Liver (tissue), 8 donors: ENCODE measurements at regions not wholly inside any gene's neighbourhood (a gene's known extent, or its start where the extent isn't known, plus 50 kb on each side); places are given as distances from the start of the nearest gene placed in this dataset.

Experiments used
- DNase-seq: peaks from one replicate; pipeline ENCODE4 v3.0.0-alpha.2; 2017; ENCODE audit warnings: low spot score
- H3K27ac ChIP-seq, 2 donors: one replicate each; pipeline ENCODE4 v1.7.0; 2013; ENCODE audit warnings: inconsistent platforms in 2 of 2, low read length in 2 of 2, control low read depth in 1 of 2, low read depth in 1 of 2, mild to moderate bottlenecking in 1 of 2
- H3K27me3 ChIP-seq, 4 donors: one replicate each; pipeline versions ENCODE4 v1.6.1 to v1.7.0; 2013; ENCODE audit warnings: low read length in 3 of 4, inconsistent platforms in 1 of 4, mild to moderate bottlenecking in 1 of 4, moderate library complexity in 1 of 4; ENCODE audit not compliant: control insufficient read depth in 4 of 4, insufficient read depth in 4 of 4
- H3K36me3 ChIP-seq, 4 donors: one replicate each; pipeline versions ENCODE4 v1.6.1 to v1.7.0; 2013; ENCODE audit warnings: low read length in 3 of 4, mild to moderate bottlenecking in 3 of 4, low read depth in 1 of 4, moderate library complexity in 1 of 4; ENCODE audit not compliant: control insufficient read depth in 4 of 4, insufficient read depth in 3 of 4
- H3K4me1 ChIP-seq, 4 donors: one replicate each; pipeline versions ENCODE4 v1.6.1 to v1.7.0; 2013; ENCODE audit warnings: low read length in 3 of 4, mild to moderate bottlenecking in 3 of 4, moderate library complexity in 1 of 4; ENCODE audit not compliant: control insufficient read depth in 4 of 4, insufficient read depth in 4 of 4
- H3K4me3 ChIP-seq, 3 donors: one replicate each; pipeline versions ENCODE4 v1.6.1 to v1.7.0; 2013; ENCODE audit warnings: low read length in 3 of 3, control low read depth in 1 of 3, low read depth in 1 of 3, mild to moderate bottlenecking in 1 of 3
- H3K9ac ChIP-seq, 2 donors: one replicate each; pipeline ENCODE4 v1.7.0; 2013; ENCODE audit warnings: low read length in 2 of 2, mild to moderate bottlenecking in 2 of 2, moderate library complexity in 2 of 2, control low read depth in 1 of 2, low read depth in 1 of 2
- H3K9me3 ChIP-seq, 4 donors: one replicate each; pipeline versions ENCODE4 v1.6.1 to v1.7.0; 2013; ENCODE audit warnings: low read length in 3 of 4; ENCODE audit not compliant: control insufficient read depth in 4 of 4
- ATF3 ChIP-seq: IDR thresholded peaks from 2 replicates; pipeline ENCODE4 v1.6.1; 2016; ENCODE audit warnings: antibody characterized with exemption
- EGR1 ChIP-seq, 2 donors: IDR thresholded peaks; 2 replicates each; pipeline ENCODE4 v1.6.1; 2016 to 2018; ENCODE audit warnings: antibody characterized with exemption in 2 of 2, low read depth in 2 of 2
- FOXA1 ChIP-seq: IDR thresholded peaks from 2 replicates; pipeline ENCODE4 v1.6.1; 2016; ENCODE audit warnings: antibody characterized with exemption
- FOXA2 ChIP-seq: IDR thresholded peaks from 2 replicates; pipeline ENCODE4 v1.6.1; 2016; ENCODE audit warnings: antibody characterized with exemption
- GABPA ChIP-seq, 2 donors: IDR thresholded peaks in 1 of 2; conservative IDR thresholded peaks in 1 of 2; 2 replicates each; pipeline ENCODE4 v1.6.1; 2016; ENCODE audit warnings: antibody characterized with exemption in 2 of 2, mild to moderate bottlenecking in 1 of 2, moderate library complexity in 1 of 2
- HNF4A ChIP-seq, 2 donors: conservative IDR thresholded peaks; 2 replicates each; pipeline ENCODE4 v1.6.1; 2016; ENCODE audit warnings: antibody characterized with exemption in 2 of 2, mild to moderate bottlenecking in 2 of 2
- HNF4G ChIP-seq: IDR thresholded peaks from 2 replicates; pipeline ENCODE4 v1.6.1; 2016; ENCODE audit warnings: antibody characterized with exemption
- JUND ChIP-seq, 2 donors: IDR thresholded peaks; 2 replicates each; pipeline ENCODE4 v1.6.1; 2016; ENCODE audit warnings: antibody characterized with exemption in 2 of 2
- NR2F2 ChIP-seq: IDR thresholded peaks from 2 replicates; pipeline ENCODE4 v1.6.1; 2016; ENCODE audit warnings: antibody characterized with exemption
- RAD21 ChIP-seq, 2 donors: IDR thresholded peaks; 2 replicates each; pipeline ENCODE4 v1.6.1; 2016; ENCODE audit warnings: antibody characterized with exemption in 2 of 2, mild to moderate bottlenecking in 2 of 2
- RXRA ChIP-seq, 2 donors: IDR thresholded peaks; 2 replicates each; pipeline ENCODE4 v1.6.1; 2017 to 2018; ENCODE audit warnings: antibody characterized with exemption in 2 of 2, mild to moderate bottlenecking in 1 of 2
- SP1 ChIP-seq: IDR thresholded peaks from 2 replicates; pipeline ENCODE4 v1.6.1; 2018; ENCODE audit warnings: antibody characterized with exemption, mild to moderate bottlenecking
- TAF1 ChIP-seq: conservative IDR thresholded peaks from 2 replicates; pipeline ENCODE4 v1.6.1; 2016; ENCODE audit warnings: antibody characterized with exemption, mild to moderate bottlenecking
- YY1 ChIP-seq: IDR thresholded peaks from 2 replicates; pipeline ENCODE4 v1.6.1; 2016; ENCODE audit warnings: antibody characterized with exemption, mild to moderate bottlenecking
- WGBS: extraction: QIAGEN DNeasy Blood & Tissue Kit; methylation state at CpG from one replicate; pipeline ENCODE4 v1.1.7; 2013; 5-methylcytosine and 5-hydroxymethylcytosine counted together
- TF ChIP-seq, protein P1 (sequence below): IDR thresholded peaks from 2 replicates; pipeline ENCODE4 v1.6.1; 2016; ENCODE audit warnings: antibody characterized with exemption
- TF ChIP-seq, protein P2 (sequence below): IDR thresholded peaks from 2 replicates; pipeline ENCODE4 v1.6.1; 2016; ENCODE audit warnings: antibody characterized with exemption
- TF ChIP-seq, protein P3 (sequence below): IDR thresholded peaks from 2 replicates; pipeline ENCODE4 v1.6.1; 2016; ENCODE audit warnings: antibody characterized with exemption, mild to moderate bottlenecking
- TF ChIP-seq, protein P4 (sequence below): fragments of 150-350 bp; IDR thresholded peaks from 2 replicates; pipeline ENCODE4 v1.5.1; 2017; ENCODE audit warnings: improper control_type of control experiment, low read depth, low read length; ENCODE audit not compliant: missing input control
- donor health status: healthy.
- donor health status: healthy.
- donor health status: healthy.
- donor health status: healthy.
- donor health status: healthy.

DNA sequence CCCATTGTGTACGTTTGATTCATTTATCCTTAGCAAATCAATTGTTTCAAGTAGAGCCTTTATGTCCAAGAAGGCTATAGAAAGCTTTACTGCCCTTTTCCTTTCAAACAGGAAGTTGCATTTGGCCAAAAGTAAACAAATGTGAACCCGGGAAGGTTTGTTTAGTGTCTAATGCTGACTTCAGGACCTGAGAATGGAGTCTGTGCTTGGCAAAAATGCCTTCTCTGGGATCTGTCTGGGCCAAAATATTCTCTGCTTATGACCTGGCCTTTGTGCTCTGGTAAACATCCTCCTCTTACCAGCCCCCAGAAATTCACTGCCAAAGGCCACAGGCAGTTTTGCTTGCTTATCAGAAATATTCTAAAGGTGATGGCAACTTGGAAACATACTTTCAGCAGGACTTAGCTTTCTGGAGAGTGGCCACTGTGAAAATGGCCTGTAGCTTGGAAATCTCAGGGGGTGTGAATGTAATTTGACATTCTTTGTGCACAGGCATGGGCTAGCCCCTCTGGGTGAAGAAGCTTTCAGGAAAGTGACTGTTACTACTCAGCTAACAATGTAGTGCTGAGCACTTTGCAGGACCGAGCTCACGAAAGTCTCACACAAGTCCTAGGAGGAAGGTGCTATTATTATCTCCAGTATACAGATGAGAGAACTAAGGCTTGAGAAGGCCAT lies 199.5 kb downstream of the PTEN start:
- no peak overlapping the region for H3K4me3 ChIP-seq
- no peak for DNase-seq

More for the DNA sequence above, 199.5 kb downstream of the PTEN start:
- TF ChIP-seq RAD21 (IDR thresholded peaks at IDR 0.05) (peak; percentile 60 to 64), GABPA (IDR thresholded peaks at IDR 0.05 in 1 of 2, conservative IDR thresholded peaks at IDR 0.05 in 1 of 2) (peak; percentile 30 to 55), NR2F2 (peak; percentile 75), RXRA (IDR thresholded peaks at IDR 0.05) (peak; percentile 82 to 87), HNF4G (no peak), ATF3 (peak; percentile 40), JUND (IDR thresholded peaks at IDR 0.05) (peak; percentile 56 to 65), FOXA2 (peak; percentile 60), FOXA1 (peak; percentile 63), HNF4A (conservative IDR thresholded peaks at IDR 0.05) (peak; percentile 75 to 79), TAF1 (no peak), YY1 (peak; percentile 87), EGR1 (IDR thresholded peaks at IDR 0.05; ENCODE audit: low read depth in 2 of 2) (no peak), SP1 (peak; percentile 84)
- TF ChIP-seq, protein P1, sequence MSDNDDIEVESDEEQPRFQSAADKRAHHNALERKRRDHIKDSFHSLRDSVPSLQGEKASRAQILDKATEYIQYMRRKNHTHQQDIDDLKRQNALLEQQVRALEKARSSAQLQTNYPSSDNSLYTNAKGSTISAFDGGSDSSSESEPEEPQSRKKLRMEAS = peak; percentile 47
- TF ChIP-seq, protein P2, sequence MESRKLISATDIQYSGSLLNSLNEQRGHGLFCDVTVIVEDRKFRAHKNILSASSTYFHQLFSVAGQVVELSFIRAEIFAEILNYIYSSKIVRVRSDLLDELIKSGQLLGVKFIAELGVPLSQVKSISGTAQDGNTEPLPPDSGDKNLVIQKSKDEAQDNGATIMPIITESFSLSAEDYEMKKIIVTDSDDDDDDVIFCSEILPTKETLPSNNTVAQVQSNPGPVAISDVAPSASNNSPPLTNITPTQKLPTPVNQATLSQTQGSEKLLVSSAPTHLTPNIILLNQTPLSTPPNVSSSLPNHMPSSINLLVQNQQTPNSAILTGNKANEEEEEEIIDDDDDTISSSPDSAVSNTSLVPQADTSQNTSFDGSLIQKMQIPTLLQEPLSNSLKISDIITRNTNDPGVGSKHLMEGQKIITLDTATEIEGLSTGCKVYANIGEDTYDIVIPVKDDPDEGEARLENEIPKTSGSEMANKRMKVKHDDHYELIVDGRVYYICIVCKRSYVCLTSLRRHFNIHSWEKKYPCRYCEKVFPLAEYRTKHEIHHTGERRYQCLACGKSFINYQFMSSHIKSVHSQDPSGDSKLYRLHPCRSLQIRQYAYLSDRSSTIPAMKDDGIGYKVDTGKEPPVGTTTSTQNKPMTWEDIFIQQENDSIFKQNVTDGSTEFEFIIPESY = peak; percentile 34
- TF ChIP-seq, protein P3, sequence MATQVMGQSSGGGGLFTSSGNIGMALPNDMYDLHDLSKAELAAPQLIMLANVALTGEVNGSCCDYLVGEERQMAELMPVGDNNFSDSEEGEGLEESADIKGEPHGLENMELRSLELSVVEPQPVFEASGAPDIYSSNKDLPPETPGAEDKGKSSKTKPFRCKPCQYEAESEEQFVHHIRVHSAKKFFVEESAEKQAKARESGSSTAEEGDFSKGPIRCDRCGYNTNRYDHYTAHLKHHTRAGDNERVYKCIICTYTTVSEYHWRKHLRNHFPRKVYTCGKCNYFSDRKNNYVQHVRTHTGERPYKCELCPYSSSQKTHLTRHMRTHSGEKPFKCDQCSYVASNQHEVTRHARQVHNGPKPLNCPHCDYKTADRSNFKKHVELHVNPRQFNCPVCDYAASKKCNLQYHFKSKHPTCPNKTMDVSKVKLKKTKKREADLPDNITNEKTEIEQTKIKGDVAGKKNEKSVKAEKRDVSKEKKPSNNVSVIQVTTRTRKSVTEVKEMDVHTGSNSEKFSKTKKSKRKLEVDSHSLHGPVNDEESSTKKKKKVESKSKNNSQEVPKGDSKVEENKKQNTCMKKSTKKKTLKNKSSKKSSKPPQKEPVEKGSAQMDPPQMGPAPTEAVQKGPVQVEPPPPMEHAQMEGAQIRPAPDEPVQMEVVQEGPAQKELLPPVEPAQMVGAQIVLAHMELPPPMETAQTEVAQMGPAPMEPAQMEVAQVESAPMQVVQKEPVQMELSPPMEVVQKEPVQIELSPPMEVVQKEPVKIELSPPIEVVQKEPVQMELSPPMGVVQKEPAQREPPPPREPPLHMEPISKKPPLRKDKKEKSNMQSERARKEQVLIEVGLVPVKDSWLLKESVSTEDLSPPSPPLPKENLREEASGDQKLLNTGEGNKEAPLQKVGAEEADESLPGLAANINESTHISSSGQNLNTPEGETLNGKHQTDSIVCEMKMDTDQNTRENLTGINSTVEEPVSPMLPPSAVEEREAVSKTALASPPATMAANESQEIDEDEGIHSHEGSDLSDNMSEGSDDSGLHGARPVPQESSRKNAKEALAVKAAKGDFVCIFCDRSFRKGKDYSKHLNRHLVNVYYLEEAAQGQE = peak; percentile 42
- TF ChIP-seq, protein P4, sequence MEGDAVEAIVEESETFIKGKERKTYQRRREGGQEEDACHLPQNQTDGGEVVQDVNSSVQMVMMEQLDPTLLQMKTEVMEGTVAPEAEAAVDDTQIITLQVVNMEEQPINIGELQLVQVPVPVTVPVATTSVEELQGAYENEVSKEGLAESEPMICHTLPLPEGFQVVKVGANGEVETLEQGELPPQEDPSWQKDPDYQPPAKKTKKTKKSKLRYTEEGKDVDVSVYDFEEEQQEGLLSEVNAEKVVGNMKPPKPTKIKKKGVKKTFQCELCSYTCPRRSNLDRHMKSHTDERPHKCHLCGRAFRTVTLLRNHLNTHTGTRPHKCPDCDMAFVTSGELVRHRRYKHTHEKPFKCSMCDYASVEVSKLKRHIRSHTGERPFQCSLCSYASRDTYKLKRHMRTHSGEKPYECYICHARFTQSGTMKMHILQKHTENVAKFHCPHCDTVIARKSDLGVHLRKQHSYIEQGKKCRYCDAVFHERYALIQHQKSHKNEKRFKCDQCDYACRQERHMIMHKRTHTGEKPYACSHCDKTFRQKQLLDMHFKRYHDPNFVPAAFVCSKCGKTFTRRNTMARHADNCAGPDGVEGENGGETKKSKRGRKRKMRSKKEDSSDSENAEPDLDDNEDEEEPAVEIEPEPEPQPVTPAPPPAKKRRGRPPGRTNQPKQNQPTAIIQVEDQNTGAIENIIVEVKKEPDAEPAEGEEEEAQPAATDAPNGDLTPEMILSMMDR = no peak
- WGBS = 40% methylated on average over 4 of the region's 4 CpGs
- Histone ChIP-seq H3K27ac (peak overlapping the region; percentile 87 to 97), H3K9ac (no peak overlapping the region), H3K36me3 (no peaks in the 10 kb centered on the region), H3K4me1 (peaks cover 9 to 33% (median 29%) of the 10 kb centered on the region in 4 donors), H3K9me3 (no peaks in the 10 kb centered on the region), H3K27me3 (no peaks in the 10 kb centered on the region)
